Ovary (tissue), 7 donors: ENCODE measurements at regions not wholly inside any gene's neighbourhood (a gene's known extent, or its start where the extent isn't known, plus 50 kb on each side); places are given as distances from the start of the nearest gene placed in this dataset.

ENCODE experiments used
- DNase-seq, 5 donors: peaks; one replicate each; pipeline ENCODE4 v3.0.0-alpha.2; 2019 to 2020
- H3K27ac ChIP-seq, 2 donors: fragments of 200-600 bp; one replicate each; pipeline versions ENCODE4 v1.5.1 to v1.8.0; 2019 to 2022
- H3K27me3 ChIP-seq: fragments of 200-600 bp; one replicate; pipeline ENCODE4 v1.8.0; 2022
- H3K36me3 ChIP-seq: fragments of 200-600 bp; sonication (generic); one replicate; pipeline ENCODE4 v1.5.1; 2019
- H3K4me1 ChIP-seq: one replicate; pipeline ENCODE4 v1.8.1; 2013; ENCODE audit warnings: mild to moderate bottlenecking, moderate library complexity; ENCODE audit not compliant: insufficient read depth
- H3K4me3 ChIP-seq: fragments of 200-600 bp; sonication (generic); one replicate; pipeline ENCODE4 v1.5.1; 2017
- H3K9me3 ChIP-seq, 2 donors: fragments of 200-600 bp in 1 of 2; sonication (generic) in 1 of 2; one replicate each; pipeline versions ENCODE4 v1.5.1 to v1.8.1; 2013 to 2019; ENCODE audit warnings: mild to moderate bottlenecking in 1 of 2, moderate library complexity in 1 of 2
- EP300 ChIP-seq: sonication (generic); formaldehyde crosslinking; IDR thresholded peaks from one replicate; pipeline ENCODE4 v1.6.1; 2017; ENCODE audit warnings: antibody characterized with exemption
- POLR2A ChIP-seq: fragments of 450-650 bp; IDR thresholded peaks from one replicate; pipeline ENCODE4 v1.6.1; 2017; ENCODE audit warnings: antibody characterized with exemption, mild to moderate bottlenecking, moderate library complexity
- WGBS, 3 donors: extraction: QIAGEN DNeasy Blood & Tissue Kit in 1 of 3; methylation state at CpG; one replicate each; pipeline versions ENCODE4 v1.1.5 to v1.1.7; 2013 to 2017; 5-methylcytosine and 5-hydroxymethylcytosine counted together
- intact Hi-C, 4 donors: fragments of 100-400 bp; cut with DNase I; formaldehyde crosslinking; loops; one replicate each; pipeline versions ENCODE4 v1.11.0 to v1.15.1; 2022 to 2023
- TF ChIP-seq, protein P1 (sequence below), 3 donors: fragments of 450-650 bp in 2 of 3; fragments of 200-600 bp in 1 of 3; IDR thresholded peaks; one replicate each; pipeline versions ENCODE4 v1.5.1 to v1.8.0; 2016 to 2022; ENCODE audit warnings: antibody characterized with exemption in 3 of 3, mild to moderate bottlenecking in 1 of 3
- donor health status: DM: no; HTN: no; CAD: no; lungs with moderate emphysema.
- donor health status: DM: no; HTN: no; CAD: no.
- donor health status: Bipolar disorder and iron deficiency.
- donor health status: DM: no; HTN: no; CAD: no.
- donor health status: DM: yes; HTN: yes; CAD: no.

DNA sequence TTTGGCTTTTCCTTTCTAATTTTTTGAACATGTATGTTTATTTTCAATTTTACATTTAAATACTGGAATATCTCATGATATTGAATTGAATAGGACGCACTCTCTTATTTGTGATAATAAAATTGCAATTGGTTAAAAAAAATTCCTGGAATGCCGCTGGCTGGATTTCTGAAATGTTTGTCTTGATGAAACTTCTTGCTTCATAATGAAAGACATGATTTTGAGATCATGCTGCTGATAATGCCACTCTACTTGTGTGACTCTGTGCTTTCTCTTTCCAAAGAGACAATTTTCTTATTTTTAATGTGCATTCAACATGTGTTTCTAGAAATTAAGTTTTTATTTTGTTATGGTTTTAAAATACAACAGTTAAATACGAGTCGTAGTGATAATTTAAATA lies 465.7 kb upstream of the FAR2 start:
- no peaks in the 10 kb centered on the region for H3K4me1 ChIP-seq
- H3K27ac ChIP-seq = no peak overlapping the region
- no peak overlapping the region for H3K4me3 ChIP-seq
- DNase-seq = no peak
- no peaks in the 10 kb centered on the region for H3K9me3 ChIP-seq
- no peaks in the 10 kb centered on the region for H3K27me3 ChIP-seq
- H3K36me3 ChIP-seq = no peaks in the 10 kb centered on the region
- TF ChIP-seq EP300 = no peak
- TF ChIP-seq, protein P1, sequence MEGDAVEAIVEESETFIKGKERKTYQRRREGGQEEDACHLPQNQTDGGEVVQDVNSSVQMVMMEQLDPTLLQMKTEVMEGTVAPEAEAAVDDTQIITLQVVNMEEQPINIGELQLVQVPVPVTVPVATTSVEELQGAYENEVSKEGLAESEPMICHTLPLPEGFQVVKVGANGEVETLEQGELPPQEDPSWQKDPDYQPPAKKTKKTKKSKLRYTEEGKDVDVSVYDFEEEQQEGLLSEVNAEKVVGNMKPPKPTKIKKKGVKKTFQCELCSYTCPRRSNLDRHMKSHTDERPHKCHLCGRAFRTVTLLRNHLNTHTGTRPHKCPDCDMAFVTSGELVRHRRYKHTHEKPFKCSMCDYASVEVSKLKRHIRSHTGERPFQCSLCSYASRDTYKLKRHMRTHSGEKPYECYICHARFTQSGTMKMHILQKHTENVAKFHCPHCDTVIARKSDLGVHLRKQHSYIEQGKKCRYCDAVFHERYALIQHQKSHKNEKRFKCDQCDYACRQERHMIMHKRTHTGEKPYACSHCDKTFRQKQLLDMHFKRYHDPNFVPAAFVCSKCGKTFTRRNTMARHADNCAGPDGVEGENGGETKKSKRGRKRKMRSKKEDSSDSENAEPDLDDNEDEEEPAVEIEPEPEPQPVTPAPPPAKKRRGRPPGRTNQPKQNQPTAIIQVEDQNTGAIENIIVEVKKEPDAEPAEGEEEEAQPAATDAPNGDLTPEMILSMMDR (IDR thresholded peaks at IDR 0.05) = no peak
- no peak for TF ChIP-seq POLR2A
- intact Hi-C loops = no loop called here
- 66 to 80% (median 76%) methylated on average over 4 of the region's 4 CpGs for WGBS, 3 donors

DNA sequence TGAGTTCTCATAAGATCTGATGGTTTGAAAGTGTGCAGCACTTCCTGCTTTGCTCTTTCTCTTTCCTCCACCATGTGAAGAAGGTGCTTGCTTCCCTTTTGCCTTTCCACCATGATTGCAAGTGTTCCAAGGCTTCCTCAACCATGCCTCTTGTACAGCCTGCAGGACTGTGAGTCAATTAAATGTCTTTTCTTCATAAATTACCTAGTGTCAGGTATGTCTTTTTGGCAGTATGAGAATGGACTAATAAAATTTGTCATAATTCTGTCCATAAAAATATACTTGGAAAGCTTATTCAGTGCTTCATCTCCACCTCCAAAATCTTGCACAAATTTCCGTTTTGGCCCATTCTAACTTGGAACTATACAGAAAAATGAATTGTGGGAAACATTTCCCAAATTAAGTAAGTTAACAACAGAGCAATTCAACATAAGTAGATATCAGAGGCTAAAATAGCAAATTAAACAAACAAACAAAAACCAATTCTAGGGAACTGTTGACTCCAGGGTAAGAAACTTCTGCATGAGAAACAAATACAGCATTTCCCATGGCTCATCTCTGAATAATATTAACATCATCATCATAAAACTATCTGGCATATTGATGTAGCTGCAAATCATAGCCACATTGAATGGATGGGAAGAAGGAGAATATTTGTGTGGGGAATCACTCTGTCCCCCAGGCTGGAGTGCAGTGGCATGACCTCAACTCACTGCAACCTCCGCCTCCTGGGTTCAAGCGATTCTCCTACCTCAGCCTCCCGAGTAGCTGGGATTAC lies 459.5 kb upstream of the FAR2 start:
- TF ChIP-seq EP300 (no peak), POLR2A (no peak)
- TF ChIP-seq, protein P1 (IDR thresholded peaks at IDR 0.05) = no peak
- DNase-seq = no peak
- 87 to 91% (median 90%) methylated on average over 4 of the region's 4 CpGs for WGBS, 3 donors

DNA sequence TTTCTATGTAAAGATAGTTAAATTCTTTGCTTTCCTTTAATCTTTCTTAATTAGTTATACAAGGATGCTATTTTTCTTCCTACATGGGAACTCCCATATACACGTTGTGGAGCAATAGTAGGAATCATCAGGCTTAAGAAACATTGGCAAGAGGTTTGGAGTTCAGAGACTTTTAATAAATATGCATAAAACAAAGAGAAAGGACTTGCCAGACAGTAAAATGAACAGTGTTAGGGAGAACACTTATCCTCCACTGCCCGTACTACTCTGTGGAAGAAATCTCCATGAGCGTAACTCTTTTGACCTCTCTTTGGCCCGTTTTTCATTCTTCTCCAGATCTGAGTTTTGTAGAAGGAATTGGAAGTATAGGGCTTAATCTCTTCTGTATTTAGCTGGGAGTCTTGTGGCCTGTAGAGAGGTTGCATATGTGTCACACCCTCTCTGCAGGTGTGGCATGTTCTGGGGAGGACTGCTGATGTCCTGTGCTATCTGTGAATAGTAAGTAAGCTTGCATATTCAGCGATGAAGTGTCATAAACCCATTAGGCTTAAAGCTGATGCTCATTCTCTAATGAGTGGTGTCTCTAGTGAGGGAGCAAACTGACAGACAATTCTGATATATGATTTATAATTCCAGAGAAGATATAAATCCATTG lies 455.4 kb upstream of the FAR2 start:
- Histone ChIP-seq H3K27ac (no peak overlapping the region), H3K4me3 (no peak overlapping the region), H3K27me3 (no peaks in the 10 kb centered on the region), H3K4me1 (no peaks in the 10 kb centered on the region), H3K36me3 (no peaks in the 10 kb centered on the region), H3K9me3 (no peaks in the 10 kb centered on the region)
- DNase-seq = no peak
- intact Hi-C loops = loop anchor here in 1 of 4 donors (10.0 kb wide), 1 partner anchor 399 kb away; no protein-coding TSS in a partner anchor
- no peak for TF ChIP-seq EP300
- 65% methylated on average over 5 of the region's 5 CpGs for WGBS, 3 donors

More for the DNA sequence above, 459.5 kb upstream of the FAR2 start:
- Histone ChIP-seq H3K4me1 (no peaks in the 10 kb centered on the region), H3K36me3 (no peaks in the 10 kb centered on the region), H3K27ac (no peak overlapping the region), H3K27me3 (no peaks in the 10 kb centered on the region), H3K4me3 (no peak overlapping the region), H3K9me3 (no peaks in the 10 kb centered on the region)
- intact Hi-C loops = loop anchor here in 1 of 4 donors (10.0 kb wide), 1 partner anchor 395 kb away; no protein-coding TSS in a partner anchor

- no peak for DNase-seq
- no peak overlapping the region for H3K27ac ChIP-seq
- intact Hi-C loops = loop anchor here in 1 of 4 donors (10.0 kb wide), 1 partner anchor 404 kb away; no protein-coding TSS in a partner anchor
- no peaks in the 10 kb centered on the region for H3K9me3 ChIP-seq
- H3K36me3 ChIP-seq = no peaks in the 10 kb centered on the region
- H3K27me3 ChIP-seq = no peaks in the 10 kb centered on the region
- no peaks in the 10 kb centered on the region for H3K4me1 ChIP-seq
- no peak overlapping the region for H3K4me3 ChIP-seq
- TF ChIP-seq POLR2A (no peak), EP300 (no peak)
- TF ChIP-seq, protein P1 (IDR thresholded peaks at IDR 0.05) = no peak
- WGBS, 3 donors = 63 to 81% (median 65%) methylated on average over 2 of the region's 2 CpGs
These were observed 450.5 kb upstream of the FAR2 start for GRCh38 chr12:28698553-28698952.

- Histone ChIP-seq H3K4me1 (no peaks in the 10 kb centered on the region), H3K9me3 (no peaks in the 10 kb centered on the region), H3K27me3 (no peaks in the 10 kb centered on the region), H3K27ac (no peak overlapping the region), H3K4me3 (no peak overlapping the region), H3K36me3 (no peaks in the 10 kb centered on the region)
- no peak for DNase-seq
- TF ChIP-seq, protein P1 (IDR thresholded peaks at IDR 0.05) = no peak
- TF ChIP-seq EP300 (no peak), POLR2A (no peak)
- intact Hi-C loops = loop anchor here in 1 of 4 donors (10.0 kb wide), 1 partner anchor 404 kb away; no protein-coding TSS in a partner anchor
These were observed 450.0 kb upstream of the FAR2 start for GRCh38 chr12:28699029-28699428.
